T-cell (primary cell): ENCODE measurements at regions not wholly inside any gene's neighbourhood (a gene's known extent, or its start where the extent isn't known, plus 50 kb on each side); places are given as distances from the start of the nearest gene placed in this dataset.

Experiments used
- ATAC-seq, 4 experiments: fragments of 200-7000 bp in 3 of 4; fragments of 150-1000 bp in 1 of 4; cut with Tn5 transposase; replicated peaks in 1 of 4; 1 replicate in 3 of 4; 2 replicates in 1 of 4; pipeline ENCODE4 v1.10.0; 2021; ENCODE audit warnings: moderate library complexity in 3 of 4, mild to moderate bottlenecking in 2 of 4, moderate number of reproducible peaks in 1 of 4
- CTCF ChIA-PET, 2 donors: fragments of 300-600 bp; sonication (Branson Sonifier 250); formaldehyde crosslinking; loops; one replicate each; lab custom pipeline; 2022; ENCODE audit warnings: antibody characterized with exemption in 2 of 2; lab: Charles Lee
- POLR2A ChIA-PET, 2 donors: fragments of 300-600 bp; sonication (Branson Sonifier 250); formaldehyde crosslinking; loops; one replicate each; lab custom pipeline; 2022; ENCODE audit warnings: antibody characterized with exemption in 2 of 2; lab: Charles Lee
- DNase-seq, 35 experiments: peaks; one replicate each; pipeline versions ENCODE4 v3.0.0 to v3.0.0-alpha.2; 2013 to 2023
- H3K27ac ChIP-seq: one replicate; pipeline ENCODE4 v1.5.1; 2013; ENCODE audit warnings: low read length
- H3K27me3 ChIP-seq, 2 experiments: replicated peaks in 1 of 2; 1 replicate in 1 of 2; 2 replicates in 1 of 2; pipeline versions ENCODE4 v1.6.1 to v1.7.0; 2013; ENCODE audit warnings: low read length in 1 of 2, mixed read lengths in 1 of 2; ENCODE audit not compliant: control insufficient read depth in 2 of 2, insufficient read depth in 2 of 2; ENCODE audit errors: extremely low read depth in 1 of 2
- H3K36me3 ChIP-seq, 2 donors: 1 replicate in 1 of 2; 2 replicates in 1 of 2; pipeline versions ENCODE4 v1.6.1 to v1.7.0; 2013; ENCODE audit warnings: low read length in 1 of 2; ENCODE audit not compliant: control insufficient read depth in 2 of 2, insufficient read depth in 1 of 2; ENCODE audit errors: extremely low read depth in 1 of 2
- H3K4me1 ChIP-seq, 2 experiments: 1 replicate in 1 of 2; 2 replicates in 1 of 2; pipeline versions ENCODE4 v1.6.1 to v1.7.0; 2013; ENCODE audit warnings: low read length in 2 of 2, mixed read lengths in 1 of 2; ENCODE audit not compliant: insufficient read depth in 2 of 2, control insufficient read depth in 1 of 2; ENCODE audit errors: extremely low read depth in 1 of 2
- H3K4me3 ChIP-seq, 2 donors: 1 replicate in 1 of 2; 2 replicates in 1 of 2; pipeline versions ENCODE4 v1.5.1 to v1.7.0; 2013; ENCODE audit warnings: mild to moderate bottlenecking in 2 of 2, low read length in 1 of 2, moderate library complexity in 1 of 2; ENCODE audit not compliant: control insufficient read depth in 1 of 2; ENCODE audit errors: extremely low read depth in 1 of 2
- H3K9me3 ChIP-seq: 2 replicates; pipeline ENCODE4 v1.7.0; 2013
- H3K27ac Mint-ChIP-seq, 2 donors: one replicate each; pipeline ENCODE4 v1.8.0; 2020 to 2021; ENCODE audit warnings: mild to moderate bottlenecking in 2 of 2, mixed read lengths in 2 of 2
- H3K27me3 Mint-ChIP-seq, 2 donors: one replicate each; pipeline ENCODE4 v1.8.0; 2021 to 2022; ENCODE audit warnings: mixed read lengths in 2 of 2
- H3K36me3 Mint-ChIP-seq: one replicate; pipeline ENCODE4 v1.8.0; 2021; ENCODE audit warnings: mixed read lengths
- H3K4me1 Mint-ChIP-seq, 3 donors: one replicate each; pipeline ENCODE4 v1.8.0; 2020 to 2022; ENCODE audit warnings: mixed read lengths in 3 of 3, mild to moderate bottlenecking in 1 of 3
- H3K4me3 Mint-ChIP-seq, 3 donors: one replicate each; pipeline ENCODE4 v1.8.0; 2020 to 2022; ENCODE audit warnings: mild to moderate bottlenecking in 3 of 3, mixed read lengths in 3 of 3, moderate library complexity in 3 of 3
- H3K9me3 Mint-ChIP-seq, 3 donors: one replicate each; pipeline ENCODE4 v1.8.0; 2020 to 2022; ENCODE audit warnings: mixed read lengths in 3 of 3
- WGBS: methylation state at CpG from one replicate; pipeline ENCODE4 v1.1.5; 2013; ENCODE audit warnings: missing lambda C conversion rate; ENCODE audit not compliant: insufficient coverage; 5-methylcytosine and 5-hydroxymethylcytosine counted together

GRCh38 chr6:130766239-130767144, 60.7 kb upstream of the SMLR1 start:
- Histone ChIP-seq H3K36me3 (no peaks in the 10 kb centered on the region), H3K27ac (no peak overlapping the region), H3K4me1 (no peaks in the 10 kb centered on the region), H3K9me3 (no peaks in the 10 kb centered on the region), H3K27me3 (no peaks in the 10 kb centered on the region), H3K4me3 (no peak overlapping the region)
- H3K4me1 Mint-ChIP-seq: no peaks in the 10 kb centered on the region
- no peaks in the 10 kb centered on the region for H3K36me3 Mint-ChIP-seq
- WGBS: 61% methylated on average over 2 of the region's 7 CpGs
- H3K4me3 Mint-ChIP-seq: no peak overlapping the region
- ChIA-PET POLR2A (interaction anchor here in 1 of 2 donors (0.6 kb wide), 1 partner anchor 634 kb away, joined by 3 read pairs; no protein-coding TSS in a partner anchor), CTCF (no interaction called here)
- no peaks in the 10 kb centered on the region for H3K9me3 Mint-ChIP-seq
- no peak overlapping the region for H3K27ac Mint-ChIP-seq
- DNase-seq (no peak), ATAC-seq (no peak)
- H3K27me3 Mint-ChIP-seq: no peaks in the 10 kb centered on the region

GRCh38 chr6:130769861-130770260, 57.3 kb upstream of the SMLR1 start:
- no CpG with 5 or more reads among the region's 1 CpG for WGBS
- ChIA-PET CTCF (no interaction called here), POLR2A (no interaction called here)
- H3K4me3 ChIP-seq: no peak overlapping the region
- Mint-ChIP-seq H3K4me3 (no peak overlapping the region), H3K27me3 (no peaks in the 10 kb centered on the region), H3K27ac (no peak overlapping the region), H3K9me3 (no peaks in the 10 kb centered on the region), H3K4me1 (no peaks in the 10 kb centered on the region), H3K36me3 (no peaks in the 10 kb centered on the region)
- H3K27ac ChIP-seq: no peak overlapping the region
- H3K27me3 ChIP-seq: no peaks in the 10 kb centered on the region
- no peaks in the 10 kb centered on the region for H3K36me3 ChIP-seq
- no peaks in the 10 kb centered on the region for H3K4me1 ChIP-seq
- no peak for ATAC-seq
- no peaks in the 10 kb centered on the region for H3K9me3 ChIP-seq
- DNase-seq: no peak

GRCh38 chr6:130771741-130772140, 55.5 kb upstream of the SMLR1 start:
- no peaks in the 10 kb centered on the region for H3K36me3 ChIP-seq
- H3K27me3 ChIP-seq: no peaks in the 10 kb centered on the region
- Mint-ChIP-seq H3K4me3 (no peak overlapping the region), H3K4me1 (peaks cover 6 to 7% (median 6%) of the 10 kb centered on the region in 3 donors), H3K27ac (no peak overlapping the region), H3K36me3 (no peaks in the 10 kb centered on the region), H3K9me3 (no peaks in the 10 kb centered on the region), H3K27me3 (no peaks in the 10 kb centered on the region)
- DNase-seq (no peak), ATAC-seq (no peak)
- H3K27ac ChIP-seq: no peak overlapping the region
- no peak overlapping the region for H3K4me3 ChIP-seq
- no CpG with 5 or more reads among the region's 3 CpGs for WGBS
- ChIA-PET POLR2A (no interaction called here), CTCF (no interaction called here)
- H3K4me1 ChIP-seq: peaks cover 3 to 7% of the 10 kb centered on the region in 2 experiments
- no peaks in the 10 kb centered on the region for H3K9me3 ChIP-seq

- no peak overlapping the region for H3K27ac Mint-ChIP-seq
- H3K4me1 Mint-ChIP-seq: peaks cover 12 to 18% (median 13%) of the 10 kb centered on the region in 3 donors
- WGBS: no CpG with 5 or more reads among the region's 3 CpGs
- no peaks in the 10 kb centered on the region for H3K9me3 Mint-ChIP-seq
- no peak for ATAC-seq
- Histone ChIP-seq H3K27ac (no peak overlapping the region), H3K4me3 (no peak overlapping the region), H3K9me3 (no peaks in the 10 kb centered on the region), H3K36me3 (no peaks in the 10 kb centered on the region), H3K4me1 (peaks cover 3 to 17% of the 10 kb centered on the region in 2 experiments), H3K27me3 (no peaks in the 10 kb centered on the region)
- H3K4me3 Mint-ChIP-seq: no peak overlapping the region
- no peaks in the 10 kb centered on the region for H3K36me3 Mint-ChIP-seq
- ChIA-PET CTCF (no interaction called here), POLR2A (no interaction called here)
- H3K27me3 Mint-ChIP-seq: no peaks in the 10 kb centered on the region
- DNase-seq: no peak
These were observed 53.3 kb upstream of the SMLR1 start for GRCh38 chr6:130773860-130774259.

GRCh38 chr6:130775411-130776012, 51.7 kb upstream of the SMLR1 start:
- Mint-ChIP-seq H3K9me3 (peaks cover 0 to 7% (median 2%) of the 10 kb centered on the region in 3 donors), H3K36me3 (no peaks in the 10 kb centered on the region), H3K4me1 (peaks cover 27 to 35% (median 30%) of the 10 kb centered on the region in 3 donors), H3K4me3 (no peak overlapping the region), H3K27me3 (no peaks in the 10 kb centered on the region), H3K27ac (no peak overlapping the region)
- Histone ChIP-seq H3K27ac (no peak overlapping the region), H3K4me1 (peaks cover 7 to 32% of the 10 kb centered on the region in 2 experiments), H3K27me3 (no peaks in the 10 kb centered on the region), H3K36me3 (no peaks in the 10 kb centered on the region), H3K4me3 (no peak overlapping the region), H3K9me3 (no peaks in the 10 kb centered on the region)
- ChIA-PET POLR2A (interaction anchor here in 1 of 2 donors (0.7 kb wide), 1 partner anchor 607 kb away, joined by 3 read pairs; no protein-coding TSS in a partner anchor), CTCF (interaction anchor here in 1 of 2 donors (0.6 kb wide), 1 partner anchor 12 kb away, joined by 5 read pairs; no protein-coding TSS in a partner anchor)
- ATAC-seq: no peak
- WGBS: 67% methylated on average over 1 of the region's 3 CpGs
- no peak for DNase-seq

GRCh38 chr6:130776287-130776925, 50.8 kb upstream of the SMLR1 start:
- ChIA-PET POLR2A (no interaction called here), CTCF (interaction anchor here in 1 of 2 donors (0.6 kb wide), 1 partner anchor 376 kb away, joined by 3 read pairs; no protein-coding TSS in a partner anchor)
- DNase-seq: no peak
- Mint-ChIP-seq H3K36me3 (no peaks in the 10 kb centered on the region), H3K4me1 (peaks cover 35 to 44% (median 39%) of the 10 kb centered on the region in 3 donors), H3K27ac (no peak overlapping the region), H3K9me3 (peaks cover 0 to 8% (median 2%) of the 10 kb centered on the region in 3 donors), H3K27me3 (no peaks in the 10 kb centered on the region), H3K4me3 (no peak overlapping the region)
- Histone ChIP-seq H3K9me3 (no peaks in the 10 kb centered on the region), H3K4me1 (peaks cover 15 to 41% of the 10 kb centered on the region in 2 experiments), H3K27ac (no peak overlapping the region), H3K4me3 (no peak overlapping the region), H3K27me3 (no peaks in the 10 kb centered on the region), H3K36me3 (no peaks in the 10 kb centered on the region)
- 0% methylated on average over 1 of the region's 3 CpGs for WGBS
- no peak for ATAC-seq
